ENCODE measurements at regions not wholly inside any gene's neighbourhood (a gene's known extent, or its start where the extent isn't known, plus 50 kb on each side); places are given as distances from the start of the nearest gene placed in this dataset.

DNA sequence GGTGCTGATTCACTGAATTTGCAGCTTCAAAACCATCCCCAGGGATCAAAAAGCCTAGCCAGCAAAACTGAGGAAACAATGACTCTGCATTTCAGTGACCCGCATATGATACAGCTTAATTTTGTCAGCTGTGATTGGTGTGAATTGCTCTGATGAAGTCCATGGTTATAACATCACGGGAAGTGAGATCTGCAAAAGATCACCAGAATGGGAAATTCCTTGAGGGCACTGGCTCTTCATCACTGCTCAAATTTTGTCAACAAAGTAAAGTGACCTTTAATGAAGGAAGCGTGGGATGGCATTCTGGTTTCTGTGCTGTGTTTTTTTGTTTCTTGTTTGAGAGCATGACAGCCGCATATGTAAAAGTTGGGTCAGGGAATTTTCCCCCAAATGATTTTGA, 745.9 kb downstream of the GATA3 start:
- TF ChIP-seq POLR2A (IDR thresholded peaks at IDR 0.05) (no peak), CTCF (IDR thresholded peaks at IDR 0.05) (no peak)
